ENCODE measurements at regions not wholly inside any gene's neighbourhood (a gene's known extent, or its start where the extent isn't known, plus 50 kb on each side); places are given as distances from the start of the nearest gene placed in this dataset.
"Not testable (repeated sequence)": the region's sequence is repeated elsewhere in the genome, so short reads cannot be mapped to it uniquely, and the experiment has no call there.

GRCh38 chrX:78574306-78574705 is 84.8 kb downstream of the RTL3 start:
- H3K36me3 ChIP-seq (ENCODE audit: insufficient read depth, low read length) = no peaks in the 10 kb centered on the region
- no peak for TF ChIP-seq CTCF (IDR thresholded peaks at IDR 0.05; ENCODE audit: extremely low read depth, low read depth, low read length)
- no peak for DNase-seq (ENCODE audit: insufficient read length, low spot score, missing footprints)
- H4K20me1 ChIP-seq (ENCODE audit: insufficient read depth, low read length) = no peaks in the 10 kb centered on the region
- H3K27me3 ChIP-seq (ENCODE audit: insufficient read depth, low read length) = peaks cover 3% of the 10 kb centered on the region
- H3K79me2 ChIP-seq (ENCODE audit: insufficient read depth, low read length) = no peaks in the 10 kb centered on the region
- no peak overlapping the region for H3K4me2 ChIP-seq (ENCODE audit: insufficient read depth, low read length)
- H3K27ac ChIP-seq (ENCODE audit: low read depth, low read length) = no peak overlapping the region
- H3K4me1 ChIP-seq (ENCODE audit: insufficient read depth, low read length) = no peaks in the 10 kb centered on the region
- no peaks in the 10 kb centered on the region for H3K9me3 ChIP-seq (ENCODE audit: low read depth, low read length)
- H2AFZ ChIP-seq (ENCODE audit: low read length) = no peak overlapping the region
- H3K4me3 ChIP-seq (ENCODE audit: insufficient read depth, low read length) = no peak overlapping the region

GRCh38 chrX:78573630-78574029 is 85.5 kb downstream of the RTL3 start:
- TF ChIP-seq CTCF (IDR thresholded peaks at IDR 0.05; ENCODE audit: extremely low read depth, low read depth, low read length) = no peak
- H3K4me1 ChIP-seq (ENCODE audit: insufficient read depth, low read length) = no peaks in the 10 kb centered on the region
- peaks cover 3% of the 10 kb centered on the region for H3K27me3 ChIP-seq (ENCODE audit: insufficient read depth, low read length)
- no peaks in the 10 kb centered on the region for H3K79me2 ChIP-seq (ENCODE audit: insufficient read depth, low read length)
- H3K36me3 ChIP-seq (ENCODE audit: insufficient read depth, low read length) = no peaks in the 10 kb centered on the region
- no peaks in the 10 kb centered on the region for H4K20me1 ChIP-seq (ENCODE audit: insufficient read depth, low read length)
- H2AFZ ChIP-seq (ENCODE audit: low read length) = no peak overlapping the region
- H3K9me3 ChIP-seq (ENCODE audit: low read depth, low read length) = no peaks in the 10 kb centered on the region
- DNase-seq (ENCODE audit: insufficient read length, low spot score, missing footprints) = no peak
- no peak overlapping the region for H3K27ac ChIP-seq (ENCODE audit: low read depth, low read length)
- H3K4me3 ChIP-seq (ENCODE audit: insufficient read depth, low read length) = no peak overlapping the region
- H3K4me2 ChIP-seq (ENCODE audit: insufficient read depth, low read length) = no peak overlapping the region

GRCh38 chrX:78571849-78572248 is 87.3 kb downstream of the RTL3 start:
- Histone ChIP-seq H3K4me3 (ENCODE audit: insufficient read depth, low read length) (no peak overlapping the region), H3K4me1 (ENCODE audit: insufficient read depth, low read length) (no peaks in the 10 kb centered on the region), H2AFZ (ENCODE audit: low read length) (no peak overlapping the region), H3K9me3 (ENCODE audit: low read depth, low read length) (no peaks in the 10 kb centered on the region), H3K27ac (ENCODE audit: low read depth, low read length) (no peak overlapping the region), H3K79me2 (ENCODE audit: insufficient read depth, low read length) (no peaks in the 10 kb centered on the region), H3K36me3 (ENCODE audit: insufficient read depth, low read length) (no peaks in the 10 kb centered on the region), H3K4me2 (ENCODE audit: insufficient read depth, low read length) (no peak overlapping the region), H4K20me1 (ENCODE audit: insufficient read depth, low read length) (no peaks in the 10 kb centered on the region), H3K27me3 (ENCODE audit: insufficient read depth, low read length) (peaks cover under 1% of the 10 kb centered on the region)
- no peak for TF ChIP-seq CTCF (IDR thresholded peaks at IDR 0.05; ENCODE audit: extremely low read depth, low read depth, low read length)
- DNase-seq (ENCODE audit: insufficient read length, low spot score, missing footprints) = no peak

GRCh38 chrX:78555401-78555980 is 103.6 kb downstream of the RTL3 start:
- Histone ChIP-seq H3K4me3 (ENCODE audit: insufficient read depth, low read length) (no peak overlapping the region), H3K27me3 (ENCODE audit: insufficient read depth, low read length) (no peaks in the 10 kb centered on the region), H2AFZ (ENCODE audit: low read length) (no peak overlapping the region), H3K4me1 (ENCODE audit: insufficient read depth, low read length) (no peaks in the 10 kb centered on the region), H3K36me3 (ENCODE audit: insufficient read depth, low read length) (no peaks in the 10 kb centered on the region), H3K27ac (ENCODE audit: low read depth, low read length) (no peak overlapping the region), H4K20me1 (ENCODE audit: insufficient read depth, low read length) (no peaks in the 10 kb centered on the region), H3K4me2 (ENCODE audit: insufficient read depth, low read length) (no peak overlapping the region), H3K9me3 (ENCODE audit: low read depth, low read length) (no peaks in the 10 kb centered on the region), H3K79me2 (ENCODE audit: insufficient read depth, low read length) (no peaks in the 10 kb centered on the region)
- peak; percentile 47 for TF ChIP-seq CTCF (IDR thresholded peaks at IDR 0.05; ENCODE audit: extremely low read depth, low read depth, low read length)
- no peak for DNase-seq (ENCODE audit: insufficient read length, low spot score, missing footprints)

GRCh38 chrX:78552628-78553027 is 106.5 kb downstream of the RTL3 start:
- not testable (repeated sequence) for H3K36me3 ChIP-seq (ENCODE audit: insufficient read depth, low read length); H3K79me2 ChIP-seq (ENCODE audit: insufficient read depth, low read length); DNase-seq (ENCODE audit: insufficient read length, low spot score, missing footprints); H3K4me2 ChIP-seq (ENCODE audit: insufficient read depth, low read length); H4K20me1 ChIP-seq (ENCODE audit: insufficient read depth, low read length); H2AFZ ChIP-seq (ENCODE audit: low read length); H3K4me1 ChIP-seq (ENCODE audit: insufficient read depth, low read length); H3K27me3 ChIP-seq (ENCODE audit: insufficient read depth, low read length); H3K4me3 ChIP-seq (ENCODE audit: insufficient read depth, low read length); H3K27ac ChIP-seq (ENCODE audit: low read depth, low read length); H3K9me3 ChIP-seq (ENCODE audit: low read depth, low read length)

All from osteoblast (primary cell).